ENCODE measurements at regions not wholly inside any gene's neighbourhood (a gene's known extent, or its start where the extent isn't known, plus 50 kb on each side); places are given as distances from the start of the nearest gene placed in this dataset.
"Not testable (repeated sequence)": the region's sequence is repeated elsewhere in the genome, so short reads cannot be mapped to it uniquely, and the experiment has no call there.

- DNase-seq, result no peak
Measured at GRCh38 chr7:22066522-22066921, 120.8 kb upstream of the CDCA7L start.

- DNase-seq, result no peak
Measured at GRCh38 chr7:22064816-22065215, 119.1 kb upstream of the CDCA7L start.

GRCh38 chr7:22061775-22062174, 116.1 kb upstream of the CDCA7L start:
- peak; percentile 8 for DNase-seq

GRCh38 chr7:22060863-22061262, 115.2 kb upstream of the CDCA7L start:
- DNase-seq, result no peak

- no peak for DNase-seq
Measured at GRCh38 chr7:22060197-22060596, 114.5 kb upstream of the CDCA7L start.

GRCh38 chr7:22055226-22055625, 109.5 kb upstream of the CDCA7L start:
- DNase-seq, result no peak

- no peak for DNase-seq
Measured at GRCh38 chr7:22052674-22053365, 107.1 kb upstream of the CDCA7L start.

- DNase-seq, result no peak
Measured at GRCh38 chr7:22051886-22052673, 106.4 kb upstream of the CDCA7L start.

- no peak for DNase-seq
Measured at GRCh38 chr7:22049766-22050500, 104.2 kb upstream of the CDCA7L start.

GRCh38 chr7:22043367-22043766, 97.7 kb upstream of the CDCA7L start:
- no peak for DNase-seq

GRCh38 chr7:22040923-22041595, 95.4 kb upstream of the CDCA7L start:
- DNase-seq, result no peak

GRCh38 chr7:22039670-22040069, 94.0 kb upstream of the CDCA7L start:
- DNase-seq, result no peak

- DNase-seq, result not testable (repeated sequence)
Measured at GRCh38 chr7:22032356-22032755, 86.7 kb upstream of the CDCA7L start.

GRCh38 chr7:22028656-22029055, 83.0 kb upstream of the CDCA7L start:
- DNase-seq, result not testable (repeated sequence)

- DNase-seq, result no peak
Measured at GRCh38 chr7:22027475-22027874, 81.8 kb upstream of the CDCA7L start.

- no peak for DNase-seq
Measured at GRCh38 chr7:22025983-22026382, 80.3 kb upstream of the CDCA7L start.

- no peak for DNase-seq
Measured at GRCh38 chr7:22025075-22025474, 79.4 kb upstream of the CDCA7L start.

GRCh38 chr7:22019931-22020330, 74.2 kb upstream of the CDCA7L start:
- no peak for DNase-seq

GRCh38 chr7:22016507-22016906, 70.8 kb upstream of the CDCA7L start:
- no peak for DNase-seq

GRCh38 chr7:22013711-22014110, 68.0 kb upstream of the CDCA7L start:
- no peak for DNase-seq

- DNase-seq, result no peak
Measured at GRCh38 chr7:22008683-22009082, 63.0 kb upstream of the CDCA7L start.

GRCh38 chr7:22008087-22008486, 62.4 kb upstream of the CDCA7L start:
- DNase-seq, result no peak

- no peak for DNase-seq
Measured at GRCh38 chr7:22005151-22005550, 59.5 kb upstream of the CDCA7L start.
